ENCODE measurements at regions not wholly inside any gene's neighbourhood (a gene's known extent, or its start where the extent isn't known, plus 50 kb on each side); places are given as distances from the start of the nearest gene placed in this dataset.

- Histone ChIP-seq H3K27ac (no peak overlapping the region), H3K4me1 (no peaks in the 10 kb centered on the region), H3K9me3 (no peaks in the 10 kb centered on the region), H3K4me3 (no peak overlapping the region), H3K9ac (ENCODE audit: low read depth in 2 of 2, low read length in 2 of 2) (no peak overlapping the region), H3K36me3 (no peaks in the 10 kb centered on the region), H3K27me3 (no peaks in the 10 kb centered on the region)
- no peak for TF ChIP-seq CTCF (IDR thresholded peaks at IDR 0.05)
- intact Hi-C loops (cut with DNase I), result no loop called here
- no peak for DNase-seq
These were observed 475.2 kb upstream of the PPP2R3A start for GRCh38 chr3:135490219-135490915.

- Histone ChIP-seq H3K4me3 (no peak overlapping the region), H3K9ac (ENCODE audit: low read depth in 2 of 2, low read length in 2 of 2) (no peak overlapping the region), H3K9me3 (no peaks in the 10 kb centered on the region), H3K27me3 (no peaks in the 10 kb centered on the region), H3K27ac (no peak overlapping the region), H3K36me3 (no peaks in the 10 kb centered on the region), H3K4me1 (no peaks in the 10 kb centered on the region)
- no peak for DNase-seq
- intact Hi-C loops (cut with DNase I), result no loop called here
- no peak for TF ChIP-seq CTCF (IDR thresholded peaks at IDR 0.05)
These were observed 473.9 kb upstream of the PPP2R3A start for GRCh38 chr3:135491491-135492205.

- no peak overlapping the region for H3K9ac ChIP-seq (ENCODE audit: low read depth in 2 of 2, low read length in 2 of 2)
- H3K27me3 ChIP-seq, result no peaks in the 10 kb centered on the region
- TF ChIP-seq CTCF (IDR thresholded peaks at IDR 0.05), result no peak
- no peaks in the 10 kb centered on the region for H3K4me1 ChIP-seq
- H3K9me3 ChIP-seq, result no peaks in the 10 kb centered on the region
- H3K4me3 ChIP-seq, result no peak overlapping the region
- no peak for DNase-seq
- no peaks in the 10 kb centered on the region for H3K36me3 ChIP-seq
- H3K27ac ChIP-seq, result no peak overlapping the region
- intact Hi-C loops (cut with DNase I), result no loop called here
These were observed 469.6 kb upstream of the PPP2R3A start for GRCh38 chr3:135495891-135496290.

GRCh38 chr3:135497979-135498378 is 467.5 kb upstream of the PPP2R3A start:
- no peak for TF ChIP-seq CTCF (IDR thresholded peaks at IDR 0.05)
- Histone ChIP-seq H3K4me3 (no peak overlapping the region), H3K4me1 (no peaks in the 10 kb centered on the region), H3K9me3 (no peaks in the 10 kb centered on the region), H3K9ac (ENCODE audit: low read depth in 2 of 2, low read length in 2 of 2) (no peak overlapping the region), H3K27me3 (no peaks in the 10 kb centered on the region), H3K36me3 (no peaks in the 10 kb centered on the region), H3K27ac (no peak overlapping the region)
- no peak for DNase-seq
- intact Hi-C loops (cut with DNase I), result no loop called here

GRCh38 chr3:135499426-135499825 is 466.1 kb upstream of the PPP2R3A start:
- H3K9ac ChIP-seq (ENCODE audit: low read depth in 2 of 2, low read length in 2 of 2), result no peak overlapping the region
- H3K4me1 ChIP-seq, result no peaks in the 10 kb centered on the region
- H3K36me3 ChIP-seq, result no peaks in the 10 kb centered on the region
- H3K4me3 ChIP-seq, result no peak overlapping the region
- no peak for DNase-seq
- H3K9me3 ChIP-seq, result no peaks in the 10 kb centered on the region
- H3K27me3 ChIP-seq, result no peaks in the 10 kb centered on the region
- no peak overlapping the region for H3K27ac ChIP-seq
- no peak for TF ChIP-seq CTCF (IDR thresholded peaks at IDR 0.05)
- intact Hi-C loops (cut with DNase I), result no loop called here
